ENCODE measurements at regions not wholly inside any gene's neighbourhood (a gene's known extent, or its start where the extent isn't known, plus 50 kb on each side); places are given as distances from the start of the nearest gene placed in this dataset.

GRCh38 chr11:29124470-29124869 lies 892.4 kb downstream of the KCNA4 start:
- H3K4me2 ChIP-seq, result no peak overlapping the region
- no peaks in the 10 kb centered on the region for H4K20me1 ChIP-seq (ENCODE audit: insufficient read depth)
- H3K79me2 ChIP-seq (ENCODE audit: insufficient read depth), result no peaks in the 10 kb centered on the region
- ChIA-PET CTCF (interaction anchor here (1.5 to 1.6 kb wide), 2 partner anchors 11 to 14 kb away, joined by 3 to 4 read pairs; no protein-coding TSS in a partner anchor), POLR2A (no interaction called here)
- WGBS (ENCODE audit: low lambda C conversion rate), result 41% methylated on average over 8 of the region's 8 CpGs
- TF ChIP-seq TAF1 (IDR thresholded peaks at IDR 0.05; ENCODE audit: borderline replicate concordance, low read depth, low read length) (no peak), EZH2phosphoT487 (IDR thresholded peaks at IDR 0.05; ENCODE audit: borderline replicate concordance, low read depth) (no peak)
- TF ChIP-seq, protein P1, sequence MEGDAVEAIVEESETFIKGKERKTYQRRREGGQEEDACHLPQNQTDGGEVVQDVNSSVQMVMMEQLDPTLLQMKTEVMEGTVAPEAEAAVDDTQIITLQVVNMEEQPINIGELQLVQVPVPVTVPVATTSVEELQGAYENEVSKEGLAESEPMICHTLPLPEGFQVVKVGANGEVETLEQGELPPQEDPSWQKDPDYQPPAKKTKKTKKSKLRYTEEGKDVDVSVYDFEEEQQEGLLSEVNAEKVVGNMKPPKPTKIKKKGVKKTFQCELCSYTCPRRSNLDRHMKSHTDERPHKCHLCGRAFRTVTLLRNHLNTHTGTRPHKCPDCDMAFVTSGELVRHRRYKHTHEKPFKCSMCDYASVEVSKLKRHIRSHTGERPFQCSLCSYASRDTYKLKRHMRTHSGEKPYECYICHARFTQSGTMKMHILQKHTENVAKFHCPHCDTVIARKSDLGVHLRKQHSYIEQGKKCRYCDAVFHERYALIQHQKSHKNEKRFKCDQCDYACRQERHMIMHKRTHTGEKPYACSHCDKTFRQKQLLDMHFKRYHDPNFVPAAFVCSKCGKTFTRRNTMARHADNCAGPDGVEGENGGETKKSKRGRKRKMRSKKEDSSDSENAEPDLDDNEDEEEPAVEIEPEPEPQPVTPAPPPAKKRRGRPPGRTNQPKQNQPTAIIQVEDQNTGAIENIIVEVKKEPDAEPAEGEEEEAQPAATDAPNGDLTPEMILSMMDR (IDR thresholded peaks at IDR 0.05), result no peak
- H3K4me3 ChIP-seq (ENCODE audit: low read depth in 2 of 2, low read length in 1 of 2), result no peak overlapping the region
- no peaks in the 10 kb centered on the region for H3K27me3 ChIP-seq (ENCODE audit: insufficient read depth)
- no peak overlapping the region for H2AFZ ChIP-seq (ENCODE audit: low read depth)
- no peaks in the 10 kb centered on the region for H3K9me2 ChIP-seq
- no peak overlapping the region for H3K27ac ChIP-seq (ENCODE audit: low read depth in 2 of 2, low read length in 1 of 2)
- peaks cover 8% of the 10 kb centered on the region for H3F3A ChIP-seq (replicated peaks; ENCODE audit: insufficient read depth)
- no peak overlapping the region for H3K9ac ChIP-seq
- H3K36me3 ChIP-seq (replicated peaks in 1 of 2; ENCODE audit: control insufficient read depth in 1 of 2, insufficient read depth in 2 of 2, low read length in 1 of 2), result no peaks in the 10 kb centered on the region
- no peaks in the 10 kb centered on the region for H3K9me3 ChIP-seq
- DNase-seq, result no peak
- H3K4me1 ChIP-seq (ENCODE audit: control insufficient read depth in 1 of 2, insufficient read depth in 2 of 2, low read depth in 1 of 2, low read length in 1 of 2), result peaks cover 0 to 6% of the 10 kb centered on the region in 2 experiments; a peak in 2 of 4 replicates

- H3K27ac ChIP-seq (ENCODE audit: low read depth in 2 of 2, low read length in 1 of 2), result peak overlapping the region; percentile 47 to 88; a peak in 3 of 4 replicates
- H4K20me1 ChIP-seq (ENCODE audit: insufficient read depth), result no peaks in the 10 kb centered on the region
- WGBS (ENCODE audit: low lambda C conversion rate), result 9% methylated on average over 11 of the region's 11 CpGs
- POLR2A ChIA-PET, result no interaction called here
- H2AFZ ChIP-seq (ENCODE audit: low read depth), result peak overlapping the region; percentile 92
- no peak for DNase-seq
- CTCF ChIA-PET, result no interaction called here
- H3K4me1 ChIP-seq (ENCODE audit: control insufficient read depth in 1 of 2, insufficient read depth in 2 of 2, low read depth in 1 of 2, low read length in 1 of 2), result peaks cover 0 to 14% of the 10 kb centered on the region in 2 experiments; a peak in 2 of 4 replicates
- H3K9me3 ChIP-seq, result no peaks in the 10 kb centered on the region
- H3F3A ChIP-seq (replicated peaks; ENCODE audit: insufficient read depth), result peaks cover 13% of the 10 kb centered on the region
- no peaks in the 10 kb centered on the region for H3K36me3 ChIP-seq (replicated peaks in 1 of 2; ENCODE audit: control insufficient read depth in 1 of 2, insufficient read depth in 2 of 2, low read length in 1 of 2)
- H3K9me2 ChIP-seq, result no peaks in the 10 kb centered on the region
- H3K27me3 ChIP-seq (ENCODE audit: insufficient read depth), result no peaks in the 10 kb centered on the region
- peak overlapping the region; percentile 10 to 22; a peak in 2 of 4 replicates for H3K4me3 ChIP-seq (ENCODE audit: low read depth in 2 of 2, low read length in 1 of 2)
- H3K4me2 ChIP-seq, result peak overlapping the region; percentile 72
- no peaks in the 10 kb centered on the region for H3K79me2 ChIP-seq (ENCODE audit: insufficient read depth)
- peak overlapping the region; percentile 71 for H3K9ac ChIP-seq
- TF ChIP-seq PBX3 (IDR thresholded peaks at IDR 0.05), result peak; percentile 38; the same call in 1 of the 2 replicates
- TF ChIP-seq FOSL2 (IDR thresholded peaks at IDR 0.05; ENCODE audit: borderline replicate concordance, low read depth), result peak; percentile 75
- no peak for TF ChIP-seq EZH2phosphoT487 (IDR thresholded peaks at IDR 0.05; ENCODE audit: borderline replicate concordance, low read depth)
- TF ChIP-seq, protein P2, sequence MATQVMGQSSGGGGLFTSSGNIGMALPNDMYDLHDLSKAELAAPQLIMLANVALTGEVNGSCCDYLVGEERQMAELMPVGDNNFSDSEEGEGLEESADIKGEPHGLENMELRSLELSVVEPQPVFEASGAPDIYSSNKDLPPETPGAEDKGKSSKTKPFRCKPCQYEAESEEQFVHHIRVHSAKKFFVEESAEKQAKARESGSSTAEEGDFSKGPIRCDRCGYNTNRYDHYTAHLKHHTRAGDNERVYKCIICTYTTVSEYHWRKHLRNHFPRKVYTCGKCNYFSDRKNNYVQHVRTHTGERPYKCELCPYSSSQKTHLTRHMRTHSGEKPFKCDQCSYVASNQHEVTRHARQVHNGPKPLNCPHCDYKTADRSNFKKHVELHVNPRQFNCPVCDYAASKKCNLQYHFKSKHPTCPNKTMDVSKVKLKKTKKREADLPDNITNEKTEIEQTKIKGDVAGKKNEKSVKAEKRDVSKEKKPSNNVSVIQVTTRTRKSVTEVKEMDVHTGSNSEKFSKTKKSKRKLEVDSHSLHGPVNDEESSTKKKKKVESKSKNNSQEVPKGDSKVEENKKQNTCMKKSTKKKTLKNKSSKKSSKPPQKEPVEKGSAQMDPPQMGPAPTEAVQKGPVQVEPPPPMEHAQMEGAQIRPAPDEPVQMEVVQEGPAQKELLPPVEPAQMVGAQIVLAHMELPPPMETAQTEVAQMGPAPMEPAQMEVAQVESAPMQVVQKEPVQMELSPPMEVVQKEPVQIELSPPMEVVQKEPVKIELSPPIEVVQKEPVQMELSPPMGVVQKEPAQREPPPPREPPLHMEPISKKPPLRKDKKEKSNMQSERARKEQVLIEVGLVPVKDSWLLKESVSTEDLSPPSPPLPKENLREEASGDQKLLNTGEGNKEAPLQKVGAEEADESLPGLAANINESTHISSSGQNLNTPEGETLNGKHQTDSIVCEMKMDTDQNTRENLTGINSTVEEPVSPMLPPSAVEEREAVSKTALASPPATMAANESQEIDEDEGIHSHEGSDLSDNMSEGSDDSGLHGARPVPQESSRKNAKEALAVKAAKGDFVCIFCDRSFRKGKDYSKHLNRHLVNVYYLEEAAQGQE (IDR thresholded peaks at IDR 0.05; ENCODE audit: low read depth, low read length), result no peak
- TF ChIP-seq JUND (IDR thresholded peaks at IDR 0.05), result peak; percentile 53
Observed at GRCh38 chr11:29119707-29120618, 896.9 kb downstream of the KCNA4 start.
